A549 (cell line): ENCODE measurements at regions not wholly inside any gene's neighbourhood (a gene's known extent, or its start where the extent isn't known, plus 50 kb on each side); places are given as distances from the start of the nearest gene placed in this dataset.

Experiments
- ATAC-seq, 2 experiments: fragments of 200-7000 bp in 1 of 2; fragments of >200 bp in 1 of 2; cut with Nextera tagmentation in 1 of 2; cut with Tn5 transposase in 1 of 2; 3 replicates each; pipeline versions ENCODE4 v1.8.0 to v1.9.1; 2018 to 2020; ENCODE audit warnings: mild to moderate bottlenecking in 1 of 2, moderate library complexity in 1 of 2
- CTCF ChIA-PET: fragments of 300-600 bp; sonication (Branson Sonifier 250); formaldehyde crosslinking; extraction: SDS; loops from one replicate; lab custom pipeline; 2021; ENCODE audit warnings: antibody characterized with exemption, inconsistent platforms; lab: Yijun Ruan, JAX
- POLR2A ChIA-PET: fragments of 350-600 bp; formaldehyde crosslinking; extraction: SDS; loops from one replicate; lab custom pipeline; 2021; ENCODE audit warnings: antibody characterized with exemption, inconsistent platforms; lab: Yijun Ruan, JAX
- DNase-seq, 2 experiments: peaks; one replicate each; pipeline versions ENCODE4 v3.0.0 to v3.0.0-alpha.2; 2011 to 2016; ENCODE audit warnings: low read depth in 1 of 2, low spot score in 1 of 2
- FAIRE-seq: peaks from 2 replicates; lab custom pipeline; 2011; peaks lifted over from hg19 to GRCh38; lab: Jason Lieb, UNC
- H3K27ac ChIP-seq, 2 experiments: fragments of >200 bp; sonication (Bioruptor Twin); formaldehyde crosslinking; 3 replicates each; pipeline ENCODE4 v1.5.1; 2016 to 2017
- H3K4me1 ChIP-seq: fragments of >200 bp; sonication (Bioruptor Twin); formaldehyde crosslinking; 3 replicates; pipeline ENCODE4 v1.6.1; 2016
- H3K4me2 ChIP-seq: fragments of >200 bp; sonication (Bioruptor Twin); formaldehyde crosslinking; 3 replicates; pipeline ENCODE4 v1.6.1; 2016
- H3K4me3 ChIP-seq: fragments of >200 bp; sonication (Bioruptor Twin); formaldehyde crosslinking; 3 replicates; pipeline ENCODE4 v1.5.1; 2016
- H3K9me3 ChIP-seq: fragments of >200 bp; sonication (Bioruptor Twin); formaldehyde crosslinking; 3 replicates; pipeline ENCODE4 v1.6.1; 2016
- BHLHE40 ChIP-seq: IDR thresholded peaks from 2 replicates; pipeline ENCODE4 v1.6.1; 2012; ENCODE audit warnings: low read depth, low read length, inconsistent platforms
- CBX2 ChIP-seq: fragments of 200-600 bp; sonication (generic); IDR thresholded peaks from 2 replicates; pipeline ENCODE4 v1.6.1; 2016; ENCODE audit warnings: low read depth, mild to moderate bottlenecking, borderline replicate concordance
- EHF ChIP-seq: fragments of 250-450 bp; sonication (Bioruptor Pico); IDR thresholded peaks from 2 replicates; pipeline ENCODE4 v1.5.0; 2020; ENCODE audit warnings: mild to moderate bottlenecking
- EHMT2 ChIP-seq: fragments of 200-600 bp; sonication (generic); IDR thresholded peaks from 2 replicates; pipeline ENCODE4 v1.6.1; 2016; ENCODE audit warnings: antibody characterized with exemption, low read depth, mild to moderate bottlenecking, moderate library complexity
- ESRRA ChIP-seq: fragments of 150-350 bp; IDR thresholded peaks from 2 replicates; pipeline ENCODE4 v1.6.1; 2014; ENCODE audit warnings: mild to moderate bottlenecking, low read length, borderline replicate concordance
- FOSL2 ChIP-seq, 2 experiments: fragments of 450-650 bp in 1 of 2; fragments of >200 bp in 1 of 2; sonication (Bioruptor Twin) in 1 of 2; formaldehyde crosslinking; IDR thresholded peaks; 2 replicates each; pipeline versions ENCODE4 v1.5.0 to v1.6.1; 2016 to 2020; ENCODE audit warnings: mild to moderate bottlenecking in 1 of 2, moderate library complexity in 1 of 2
- GATA3 ChIP-seq: IDR thresholded peaks from 2 replicates; pipeline ENCODE4 v1.6.1; 2012; ENCODE audit warnings: borderline replicate concordance
- HMGXB4 ChIP-seq: fragments of 250-450 bp; sonication (Bioruptor Pico); IDR thresholded peaks from 2 replicates; pipeline ENCODE4 v1.5.0; 2021; ENCODE audit warnings: mild to moderate bottlenecking, moderate library complexity, borderline replicate concordance
- HOXA7 ChIP-seq: fragments of 250-450 bp; sonication (Bioruptor Pico); IDR thresholded peaks from 2 replicates; pipeline ENCODE4 v1.5.0; 2020; ENCODE audit warnings: mild to moderate bottlenecking, moderate library complexity
- HOXB13 ChIP-seq: fragments of 250-450 bp; sonication (Bioruptor Pico); IDR thresholded peaks from 2 replicates; pipeline ENCODE4 v1.5.0; 2020; ENCODE audit warnings: low read depth, mild to moderate bottlenecking, moderate library complexity
- HOXB5 ChIP-seq: fragments of 250-450 bp; sonication (Bioruptor Pico); IDR thresholded peaks from 2 replicates; pipeline ENCODE4 v1.5.0; 2020; ENCODE audit warnings: mild to moderate bottlenecking, moderate library complexity
- JUNB ChIP-seq: fragments of >200 bp; sonication (Bioruptor Twin); formaldehyde crosslinking; IDR thresholded peaks from 2 replicates; pipeline ENCODE4 v1.6.1; 2016
- KDM5A ChIP-seq: fragments of 200-600 bp; sonication (generic); IDR thresholded peaks from 2 replicates; pipeline ENCODE4 v1.6.1; 2016; ENCODE audit warnings: antibody characterized with exemption, mild to moderate bottlenecking
- MAZ ChIP-seq: fragments of 150-350 bp; IDR thresholded peaks from 2 replicates; pipeline ENCODE4 v1.6.1; 2014; ENCODE audit warnings: antibody characterized with exemption, low read depth, low read length, borderline replicate concordance
- NPAS2 ChIP-seq: fragments of 250-450 bp; sonication (Bioruptor Pico); IDR thresholded peaks from 2 replicates; pipeline ENCODE4 v1.8.0; 2022; ENCODE audit warnings: mild to moderate bottlenecking, moderate library complexity, borderline replicate concordance
- NR3C1 ChIP-seq: fragments of >200 bp; sonication (Bioruptor Twin); formaldehyde crosslinking; IDR thresholded peaks from 3 replicates; pipeline ENCODE4 v1.6.1; 2017
- PHF8 ChIP-seq: fragments of 200-600 bp; sonication (generic); IDR thresholded peaks from 2 replicates; pipeline ENCODE4 v1.6.1; 2016; ENCODE audit warnings: low read depth, mild to moderate bottlenecking, antibody characterized with exemption, moderate library complexity, borderline replicate concordance
- POLR2AphosphoS2 ChIP-seq: conservative IDR thresholded peaks from 2 replicates; pipeline ENCODE4 v1.6.1; 2012; ENCODE audit warnings: low read length, improper control_type of control experiment, inconsistent platforms
- RAD21 ChIP-seq, 2 experiments: fragments of >200 bp in 1 of 2; sonication (Bioruptor Twin) in 1 of 2; formaldehyde crosslinking in 1 of 2; IDR thresholded peaks in 1 of 2; conservative IDR thresholded peaks in 1 of 2; 2 replicates in 1 of 2; 3 replicates in 1 of 2; pipeline ENCODE4 v1.6.1; 2012 to 2018; ENCODE audit warnings: inconsistent platforms in 1 of 2
- SMC3 ChIP-seq: fragments of >200 bp; sonication (Bioruptor Twin); formaldehyde crosslinking; IDR thresholded peaks from 3 replicates; pipeline ENCODE4 v1.6.1; 2018; ENCODE audit warnings: inconsistent platforms
- SREBF2 ChIP-seq: fragments of 450-650 bp; IDR thresholded peaks from 2 replicates; pipeline ENCODE4 v1.6.1; 2014; ENCODE audit warnings: mild to moderate bottlenecking, moderate library complexity
- TFCP2L1 ChIP-seq: fragments of 250-450 bp; sonication (Bioruptor Pico); IDR thresholded peaks from 2 replicates; pipeline ENCODE4 v1.5.0; 2021; ENCODE audit warnings: mild to moderate bottlenecking
- TP53 ChIP-seq: fragments of 250-450 bp; sonication (Bioruptor Pico); IDR thresholded peaks from 2 replicates; pipeline ENCODE4 v1.5.0; 2021; ENCODE audit warnings: mild to moderate bottlenecking, moderate library complexity
- ZSCAN20 ChIP-seq: fragments of 250-450 bp; sonication (Bioruptor Pico); IDR thresholded peaks from 2 replicates; pipeline ENCODE4 v1.8.0; 2022; ENCODE audit warnings: mild to moderate bottlenecking, moderate library complexity
- WGBS: methylation state at CpG from one replicate; pipeline ENCODE4 v1.1.6; 2017; ENCODE audit errors: missing lambda C conversion rate; 5-methylcytosine and 5-hydroxymethylcytosine counted together
- TF ChIP-seq, protein P1 (sequence below): fragments of 200-600 bp; sonication (generic); IDR thresholded peaks from 2 replicates; pipeline ENCODE4 v1.6.1; 2016; ENCODE audit warnings: antibody characterized with exemption, mild to moderate bottlenecking, moderate library complexity
- TF ChIP-seq, protein P2 (sequence below): fragments of >200 bp; sonication (Bioruptor Twin); formaldehyde crosslinking; IDR thresholded peaks from 3 replicates; pipeline ENCODE4 v1.6.1; 2016

GRCh38 chr3:174414902-174415301 is 444.2 kb upstream of the NAALADL2 start (continued):
- TF ChIP-seq SMC3 (no peak), ESRRA (no peak), NPAS2 (CRISPR knock-in tag) (no peak), SREBF2 (no peak), GATA3 (no peak), JUNB (no peak)
- TF ChIP-seq, all 56 proteins: peak for 0

DNA sequence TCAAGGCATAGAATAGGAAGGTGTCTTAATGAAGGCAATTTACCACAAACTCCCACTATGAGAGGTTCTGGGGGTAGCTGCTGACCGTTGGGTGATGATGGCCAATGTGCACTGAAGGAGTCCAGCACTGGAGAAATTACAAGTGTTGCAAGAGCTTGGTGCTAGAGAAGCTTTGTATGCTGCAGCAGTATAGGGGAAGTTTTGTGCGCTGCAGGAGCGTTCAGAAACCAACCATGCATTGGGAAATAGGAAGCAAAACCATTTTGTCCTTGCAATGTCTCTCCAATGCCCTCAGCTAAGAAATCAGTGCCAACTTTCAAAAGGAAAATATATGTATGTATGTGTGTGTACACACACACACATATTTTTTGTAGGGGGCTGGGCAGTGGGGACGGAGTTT is 441.6 kb upstream of the NAALADL2 start:
- Histone ChIP-seq H3K4me2 (no peak overlapping the region), H3K4me1 (no peaks in the 10 kb centered on the region), H3K9me3 (no peaks in the 10 kb centered on the region), H3K4me3 (no peak overlapping the region), H3K27ac (no peak overlapping the region)
- ChIA-PET CTCF (no interaction called here), POLR2A (no interaction called here)
- WGBS: 60% methylated on average over 4 of the region's 4 CpGs
- no peak for FAIRE-seq
- TF ChIP-seq HOXB5 (no peak), EHF (CRISPR knock-in tag) (no peak), NPAS2 (CRISPR knock-in tag) (no peak), ZSCAN20 (CRISPR knock-in tag) (no peak), KDM5A (no peak), MAZ (no peak), CBX2 (no peak), RAD21 (conservative IDR thresholded peaks at IDR 0.05 in 1 of 2, IDR thresholded peaks at IDR 0.05 in 1 of 2) (no peak)
- TF ChIP-seq, protein P1, sequence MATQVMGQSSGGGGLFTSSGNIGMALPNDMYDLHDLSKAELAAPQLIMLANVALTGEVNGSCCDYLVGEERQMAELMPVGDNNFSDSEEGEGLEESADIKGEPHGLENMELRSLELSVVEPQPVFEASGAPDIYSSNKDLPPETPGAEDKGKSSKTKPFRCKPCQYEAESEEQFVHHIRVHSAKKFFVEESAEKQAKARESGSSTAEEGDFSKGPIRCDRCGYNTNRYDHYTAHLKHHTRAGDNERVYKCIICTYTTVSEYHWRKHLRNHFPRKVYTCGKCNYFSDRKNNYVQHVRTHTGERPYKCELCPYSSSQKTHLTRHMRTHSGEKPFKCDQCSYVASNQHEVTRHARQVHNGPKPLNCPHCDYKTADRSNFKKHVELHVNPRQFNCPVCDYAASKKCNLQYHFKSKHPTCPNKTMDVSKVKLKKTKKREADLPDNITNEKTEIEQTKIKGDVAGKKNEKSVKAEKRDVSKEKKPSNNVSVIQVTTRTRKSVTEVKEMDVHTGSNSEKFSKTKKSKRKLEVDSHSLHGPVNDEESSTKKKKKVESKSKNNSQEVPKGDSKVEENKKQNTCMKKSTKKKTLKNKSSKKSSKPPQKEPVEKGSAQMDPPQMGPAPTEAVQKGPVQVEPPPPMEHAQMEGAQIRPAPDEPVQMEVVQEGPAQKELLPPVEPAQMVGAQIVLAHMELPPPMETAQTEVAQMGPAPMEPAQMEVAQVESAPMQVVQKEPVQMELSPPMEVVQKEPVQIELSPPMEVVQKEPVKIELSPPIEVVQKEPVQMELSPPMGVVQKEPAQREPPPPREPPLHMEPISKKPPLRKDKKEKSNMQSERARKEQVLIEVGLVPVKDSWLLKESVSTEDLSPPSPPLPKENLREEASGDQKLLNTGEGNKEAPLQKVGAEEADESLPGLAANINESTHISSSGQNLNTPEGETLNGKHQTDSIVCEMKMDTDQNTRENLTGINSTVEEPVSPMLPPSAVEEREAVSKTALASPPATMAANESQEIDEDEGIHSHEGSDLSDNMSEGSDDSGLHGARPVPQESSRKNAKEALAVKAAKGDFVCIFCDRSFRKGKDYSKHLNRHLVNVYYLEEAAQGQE: no peak
- DNase-seq: no peak
- no peak for ATAC-seq

GRCh38 chr3:174419216-174419615 is 439.9 kb upstream of the NAALADL2 start:
- no peak for TF ChIP-seq TP53 (CRISPR knock-in tag)
- no peak for TF ChIP-seq HOXA7 (CRISPR knock-in tag)
- TF ChIP-seq TFCP2L1 (CRISPR knock-in tag): no peak
- no peaks in the 10 kb centered on the region for H3K9me3 ChIP-seq
- POLR2A ChIA-PET: no interaction called here
- FAIRE-seq (no peak), ATAC-seq (no peak), DNase-seq (no peak)
- CTCF ChIA-PET: interaction anchor here (0.5 kb wide), 1 partner anchor 326 kb away, joined by 3 read pairs; no protein-coding TSS in a partner anchor
- H3K4me2 ChIP-seq: no peak overlapping the region
- no peak overlapping the region for H3K4me3 ChIP-seq
- no peaks in the 10 kb centered on the region for H3K4me1 ChIP-seq
- no peak overlapping the region for H3K27ac ChIP-seq
- WGBS: 70% methylated on average over 1 of the region's 1 CpG

DNA sequence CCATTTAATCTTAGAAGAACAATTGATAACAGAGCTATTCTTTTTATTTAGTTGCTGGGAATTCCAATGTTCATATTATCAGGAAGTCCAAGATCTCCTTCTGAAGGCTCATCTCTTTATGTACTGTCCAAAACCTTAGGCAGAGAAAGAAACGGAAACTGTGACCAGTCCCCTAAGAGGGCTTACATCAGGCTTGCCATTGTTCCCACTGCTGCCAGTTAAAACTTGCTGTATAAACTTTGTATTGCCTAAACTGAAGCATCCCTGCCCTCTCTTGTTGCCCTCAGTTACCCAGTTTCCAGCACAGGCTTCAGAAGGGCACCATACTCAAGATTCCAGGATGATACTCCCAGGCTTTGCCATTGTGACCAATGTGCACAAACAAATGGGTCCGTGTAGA is 435.2 kb upstream of the NAALADL2 start:
- Histone ChIP-seq H3K4me3 (no peak overlapping the region), H3K27ac (no peak overlapping the region), H3K4me1 (no peaks in the 10 kb centered on the region), H3K9me3 (no peaks in the 10 kb centered on the region), H3K4me2 (no peak overlapping the region)
- ChIA-PET POLR2A (no interaction called here), CTCF (no interaction called here)
- FAIRE-seq: no peak
- no peak for ATAC-seq
- TF ChIP-seq CBX2 (no peak), HOXB13 (no peak), SREBF2 (no peak), NR3C1 (no peak), HMGXB4 (no peak), PHF8 (no peak), FOSL2 (IDR thresholded peaks at IDR 0.05) (no peak), FOSL2 (CRISPR knock-in tag; IDR thresholded peaks at IDR 0.05) (no peak), POLR2AphosphoS2 (no peak), EHMT2 (no peak), BHLHE40 (no peak)
- TF ChIP-seq, protein P2, sequence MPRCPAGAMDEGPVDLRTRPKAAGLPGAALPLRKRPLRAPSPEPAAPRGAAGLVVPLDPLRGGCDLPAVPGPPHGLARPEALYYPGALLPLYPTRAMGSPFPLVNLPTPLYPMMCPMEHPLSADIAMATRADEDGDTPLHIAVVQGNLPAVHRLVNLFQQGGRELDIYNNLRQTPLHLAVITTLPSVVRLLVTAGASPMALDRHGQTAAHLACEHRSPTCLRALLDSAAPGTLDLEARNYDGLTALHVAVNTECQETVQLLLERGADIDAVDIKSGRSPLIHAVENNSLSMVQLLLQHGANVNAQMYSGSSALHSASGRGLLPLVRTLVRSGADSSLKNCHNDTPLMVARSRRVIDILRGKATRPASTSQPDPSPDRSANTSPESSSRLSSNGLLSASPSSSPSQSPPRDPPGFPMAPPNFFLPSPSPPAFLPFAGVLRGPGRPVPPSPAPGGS: no peak
- WGBS: 42% methylated on average over 2 of the region's 2 CpGs
- DNase-seq: no peak
